Caco-2 (cell line): ENCODE measurements at regions not wholly inside any gene's neighbourhood (a gene's known extent, or its start where the extent isn't known, plus 50 kb on each side); places are given as distances from the start of the nearest gene placed in this dataset.
A peak's percentile ranks its signal among the peaks of the same experiment; 100 is the strongest.
"Not testable (repeated sequence)": the region's sequence is repeated elsewhere in the genome, so short reads cannot be mapped to it uniquely, and the experiment has no call there.

Experiments
- BruUV-seq: library from RNA; stranded (reverse); fragments of 400-500 nt; replicated peaks from 2 replicates; lab custom pipeline; 2021; lab: Mats Ljungman, UMichigan
- CTCF ChIA-PET: fragments of 300-600 bp; sonication (Branson Sonifier 250); formaldehyde crosslinking; loops from one replicate; lab custom pipeline; 2022; ENCODE audit warnings: antibody characterized with exemption; lab: Charles Lee
- POLR2A ChIA-PET: fragments of 300-600 bp; sonication (Branson Sonifier 250); formaldehyde crosslinking; loops from one replicate; lab custom pipeline; 2022; ENCODE audit warnings: antibody characterized with exemption; lab: Charles Lee
- DNase-seq, 2 experiments: peaks; one replicate each; pipeline versions ENCODE4 v3.0.0 to v3.0.0-alpha.2; 2020 to 2022
- H3K27me3 ChIP-seq: replicated peaks from 2 replicates; pipeline ENCODE4 v1.6.0; 2011; ENCODE audit warnings: low read length; ENCODE audit not compliant: control insufficient read depth, insufficient read depth
- H3K36me3 ChIP-seq: 2 replicates; pipeline ENCODE4 v1.5.1; 2011; ENCODE audit warnings: low read length; ENCODE audit not compliant: control insufficient read depth, insufficient read depth
- H3K4me1 ChIP-seq: fragments of 250-450 bp; sonication (Bioruptor Pico); 2 replicates; pipeline ENCODE4 v1.5.1; 2020; ENCODE audit warnings: mild to moderate bottlenecking
- H3K4me3 ChIP-seq: 2 replicates; pipeline ENCODE4 v1.5.1; 2011; ENCODE audit warnings: low read depth, mild to moderate bottlenecking, control low read depth, low read length
- H3K9me3 ChIP-seq: fragments of 250-450 bp; sonication (Bioruptor Pico); 2 replicates; pipeline ENCODE4 v1.5.1; 2020; ENCODE audit warnings: mild to moderate bottlenecking, moderate library complexity
- H3K27ac Mint-ChIP-seq: one replicate; pipeline ENCODE4 v1.8.0; 2022; ENCODE audit warnings: mixed read lengths; ENCODE audit not compliant: unreplicated experiment
- H3K27me3 Mint-ChIP-seq: one replicate; pipeline ENCODE4 v1.8.0; 2022; ENCODE audit warnings: mixed read lengths; ENCODE audit not compliant: insufficient read depth, unreplicated experiment
- H3K36me3 Mint-ChIP-seq: one replicate; pipeline ENCODE4 v1.8.0; 2022; ENCODE audit warnings: mild to moderate bottlenecking, mixed read lengths; ENCODE audit not compliant: insufficient read depth, unreplicated experiment
- H3K4me1 Mint-ChIP-seq: one replicate; pipeline ENCODE4 v1.8.0; 2022; ENCODE audit warnings: low read depth, mixed read lengths; ENCODE audit not compliant: unreplicated experiment
- H3K4me3 Mint-ChIP-seq: one replicate; pipeline ENCODE4 v1.8.0; 2022; ENCODE audit warnings: mild to moderate bottlenecking, moderate library complexity, mixed read lengths; ENCODE audit not compliant: unreplicated experiment
- H3K9me3 Mint-ChIP-seq: one replicate; pipeline ENCODE4 v1.8.0; 2022; ENCODE audit warnings: mixed read lengths; ENCODE audit not compliant: unreplicated experiment
- CTCF ChIP-seq, 2 experiments: fragments of 200-600 bp in 1 of 2; IDR thresholded peaks; 1 replicate in 1 of 2; 2 replicates in 1 of 2; pipeline versions ENCODE4 v1.5.1 to v1.8.0; 2011 to 2022; ENCODE audit warnings: antibody characterized with exemption in 1 of 2, control low read depth in 1 of 2, inconsistent platforms in 1 of 2, low read depth in 1 of 2, low read length in 1 of 2, mild to moderate bottlenecking in 1 of 2, moderate library complexity in 1 of 2; ENCODE audit not compliant: insufficient read depth in 1 of 2, severe bottlenecking in 1 of 2, unreplicated experiment in 1 of 2
- intact Hi-C: fragments of 100-400 bp; cut with micrococcal nuclease; formaldehyde crosslinking; loops from one replicate; pipeline ENCODE4 v1.10.0; 2022; ENCODE audit not compliant: unreplicated experiment

- H3K4me3 ChIP-seq = peak overlapping the region; percentile 72
- H3K4me1 Mint-ChIP-seq = no peaks in the 10 kb centered on the region
- ChIA-PET CTCF (no interaction called here), POLR2A (interaction anchor here (0.6 to 0.7 kb wide), 3 partner anchors 64 to 239 kb away, joined by 3 to 5 read pairs (median 4); no protein-coding TSS in a partner anchor)
- TF ChIP-seq CTCF (IDR thresholded peaks at IDR 0.05; ENCODE audit: insufficient read depth in 1 of 2, low read depth in 1 of 2, low read length in 1 of 2, severe bottlenecking in 1 of 2, unreplicated experiment in 1 of 2) = no peak
- intact Hi-C loops = loop anchor here (10.0 kb wide), 1 partner anchor 600 kb away; the partner anchor contains the start of gene ZNRF2
- peaks cover 6% of the 10 kb centered on the region for H3K36me3 Mint-ChIP-seq
- no peaks in the 10 kb centered on the region for H3K9me3 ChIP-seq
- H3K4me3 Mint-ChIP-seq = peak overlapping the region; percentile 88
- DNase-seq = peak; percentile 85 to 88
- no peaks in the 10 kb centered on the region for H3K4me1 ChIP-seq
- BruUV-seq = no TSS peak
- no peaks in the 10 kb centered on the region for H3K27me3 ChIP-seq
- no peaks in the 10 kb centered on the region for H3K9me3 Mint-ChIP-seq
- H3K27ac Mint-ChIP-seq = peak overlapping the region; percentile 72
- H3K27me3 Mint-ChIP-seq = no peaks in the 10 kb centered on the region
- no peaks in the 10 kb centered on the region for H3K36me3 ChIP-seq
Measured at GRCh38 chr7:29684787-29685650, 121.3 kb upstream of the WIPF3 start.

GRCh38 chr7:29685651-29686271 is 120.5 kb upstream of the WIPF3 start:
- peak overlapping the region; percentile 72 for H3K4me3 ChIP-seq
- H3K4me1 Mint-ChIP-seq, BruUV-seq, POLR2A ChIA-PET, H3K27ac Mint-ChIP-seq, CTCF ChIA-PET, H3K9me3 Mint-ChIP-seq, H3K27me3 ChIP-seq, H3K36me3 ChIP-seq, H3K4me1 ChIP-seq, H3K27me3 Mint-ChIP-seq, H3K36me3 Mint-ChIP-seq, DNase-seq, H3K9me3 ChIP-seq: not testable (repeated sequence)
- H3K4me3 Mint-ChIP-seq = peak overlapping the region; percentile 88
- intact Hi-C loops = loop anchor here (10.0 kb wide), 1 partner anchor 599 kb away; the partner anchor contains the start of gene ZNRF2

- H3K36me3 ChIP-seq, H3K9me3 ChIP-seq, H3K4me3 Mint-ChIP-seq, H3K27ac Mint-ChIP-seq, CTCF ChIA-PET, DNase-seq, intact Hi-C loops, H3K4me1 Mint-ChIP-seq, H3K9me3 Mint-ChIP-seq, H3K27me3 Mint-ChIP-seq, H3K4me3 ChIP-seq, H3K4me1 ChIP-seq, BruUV-seq, POLR2A ChIA-PET, H3K36me3 Mint-ChIP-seq, H3K27me3 ChIP-seq: not testable (repeated sequence)
Measured at GRCh38 chr7:29690510-29690909, 115.8 kb upstream of the WIPF3 start.

- H3K4me1 ChIP-seq, H3K4me3 Mint-ChIP-seq, DNase-seq, H3K27me3 Mint-ChIP-seq, CTCF ChIA-PET, H3K36me3 Mint-ChIP-seq, BruUV-seq, H3K27ac Mint-ChIP-seq, H3K4me1 Mint-ChIP-seq, POLR2A ChIA-PET, H3K27me3 ChIP-seq, intact Hi-C loops, H3K9me3 ChIP-seq, H3K9me3 Mint-ChIP-seq, H3K4me3 ChIP-seq, H3K36me3 ChIP-seq: not testable (repeated sequence)
Measured at GRCh38 chr7:29696402-29696801, 109.9 kb upstream of the WIPF3 start.

- H3K4me1 ChIP-seq, H3K27ac Mint-ChIP-seq, DNase-seq, H3K4me3 Mint-ChIP-seq, BruUV-seq, H3K27me3 Mint-ChIP-seq, H3K36me3 Mint-ChIP-seq, H3K27me3 ChIP-seq, H3K4me3 ChIP-seq, H3K9me3 ChIP-seq, intact Hi-C loops, POLR2A ChIA-PET, H3K4me1 Mint-ChIP-seq, H3K9me3 Mint-ChIP-seq, CTCF ChIA-PET, H3K36me3 ChIP-seq: not testable (repeated sequence)
Measured at GRCh38 chr7:29699723-29700122, 106.6 kb upstream of the WIPF3 start.

- H3K4me1 ChIP-seq, intact Hi-C loops, H3K36me3 Mint-ChIP-seq, H3K27ac Mint-ChIP-seq, H3K9me3 ChIP-seq, H3K9me3 Mint-ChIP-seq, H3K27me3 ChIP-seq, H3K36me3 ChIP-seq, H3K27me3 Mint-ChIP-seq, H3K4me3 ChIP-seq, DNase-seq, H3K4me3 Mint-ChIP-seq, BruUV-seq, CTCF ChIA-PET, H3K4me1 Mint-ChIP-seq, POLR2A ChIA-PET: not testable (repeated sequence)
Measured at GRCh38 chr7:29701540-29701939, 104.8 kb upstream of the WIPF3 start.
